ENCODE measurements at regions not wholly inside any gene's neighbourhood (a gene's known extent, or its start where the extent isn't known, plus 50 kb on each side); places are given as distances from the start of the nearest gene placed in this dataset.

GRCh38 chr21:28768753-28769152 lies 223.9 kb downstream of the LTN1 start (continued):
- TF ChIP-seq JUN (CRISPR knock-in tag; IDR thresholded peaks at IDR 0.05) = no peak
- TF ChIP-seq PRRX2 (CRISPR knock-in tag; IDR thresholded peaks at IDR 0.05) = no peak
- no peak for TF ChIP-seq CREM (CRISPR knock-in tag; IDR thresholded peaks at IDR 0.05)
- no peak for TF ChIP-seq RELA (CRISPR knock-in tag; IDR thresholded peaks at IDR 0.05; ENCODE audit: borderline replicate concordance)
- no peak for TF ChIP-seq SOX15 (CRISPR knock-in tag; IDR thresholded peaks at IDR 0.05)
- TF ChIP-seq TEAD1 (CRISPR knock-in tag; IDR thresholded peaks at IDR 0.05) = no peak
- TF ChIP-seq AR (CRISPR knock-in tag; IDR thresholded peaks at IDR 0.05) = no peak
- no peak for TF ChIP-seq E2F4 (CRISPR knock-in tag; IDR thresholded peaks at IDR 0.05; ENCODE audit: borderline replicate concordance, low read depth)
- TF ChIP-seq ZNF232 (CRISPR knock-in tag; IDR thresholded peaks at IDR 0.05) = no peak
- no peak for TF ChIP-seq RORB (CRISPR knock-in tag; IDR thresholded peaks at IDR 0.05)
- TF ChIP-seq EMX1 (CRISPR knock-in tag; IDR thresholded peaks at IDR 0.05) = no peak

GRCh38 chr21:28767523-28767922 lies 225.2 kb downstream of the LTN1 start:
- no peaks in the 10 kb centered on the region for H3K4me1 Mint-ChIP-seq
- H3K4me3 Mint-ChIP-seq = no peak overlapping the region
- no peak for TF ChIP-seq IRF1 (CRISPR knock-in tag; IDR thresholded peaks at IDR 0.05)
- no peaks in the 10 kb centered on the region for H3K27me3 Mint-ChIP-seq (ENCODE audit: low read depth)
- peaks cover 44% of the 10 kb centered on the region for H3K9me3 Mint-ChIP-seq
- DNase-seq (ENCODE audit: low spot score) = no peak
- CTCF ChIA-PET = no interaction called here
- H3K36me3 Mint-ChIP-seq = peaks cover 22% of the 10 kb centered on the region
- POLR2A ChIA-PET = no interaction called here
- H3K27ac Mint-ChIP-seq = no peak overlapping the region
- no peak for ATAC-seq

- CTCF ChIA-PET = no interaction called here
- Mint-ChIP-seq H3K4me1 (no peaks in the 10 kb centered on the region), H3K27ac (no peak overlapping the region), H3K27me3 (ENCODE audit: low read depth) (no peaks in the 10 kb centered on the region), H3K9me3 (peaks cover 48% of the 10 kb centered on the region), H3K36me3 (peaks cover 26% of the 10 kb centered on the region), H3K4me3 (no peak overlapping the region)
- DNase-seq (ENCODE audit: low spot score) (no peak), ATAC-seq (no peak)
- POLR2A ChIA-PET = no interaction called here
- TF ChIP-seq EMX1 (CRISPR knock-in tag; IDR thresholded peaks at IDR 0.05) = no peak
- no peak for TF ChIP-seq ZNF121 (CRISPR knock-in tag; IDR thresholded peaks at IDR 0.05)
- no peak for TF ChIP-seq USF2 (CRISPR knock-in tag; IDR thresholded peaks at IDR 0.05)
- TF ChIP-seq SOX15 (CRISPR knock-in tag; IDR thresholded peaks at IDR 0.05) = no peak
- no peak for TF ChIP-seq TEAD1 (CRISPR knock-in tag; IDR thresholded peaks at IDR 0.05)
- no peak for TF ChIP-seq ATF2 (CRISPR knock-in tag; IDR thresholded peaks at IDR 0.05; ENCODE audit: borderline replicate concordance, low read depth)
- TF ChIP-seq ZNF532 (CRISPR knock-in tag; IDR thresholded peaks at IDR 0.05; ENCODE audit: borderline replicate concordance) = no peak
- no peak for TF ChIP-seq PREB (CRISPR knock-in tag; IDR thresholded peaks at IDR 0.05; ENCODE audit: borderline replicate concordance)
- no peak for TF ChIP-seq ZNF512 (CRISPR knock-in tag; IDR thresholded peaks at IDR 0.05; ENCODE audit: borderline replicate concordance)
These were observed 228.8 kb downstream of the LTN1 start for GRCh38 chr21:28763809-28764418.
